Endothelial cell (in vitro differentiated cells): ENCODE measurements at regions not wholly inside any gene's neighbourhood (a gene's known extent, or its start where the extent isn't known, plus 50 kb on each side); places are given as distances from the start of the nearest gene placed in this dataset.

Experiments used
- DNase-seq: peaks from one replicate; pipeline ENCODE4 v3.0.0; 2021; ENCODE audit warnings: low spot score
- H3K27ac Mint-ChIP-seq: one replicate; pipeline ENCODE4 v1.8.0; 2021; ENCODE audit warnings: mixed read lengths, inconsistent platforms; ENCODE audit not compliant: unreplicated experiment
- H3K27me3 Mint-ChIP-seq: one replicate; pipeline ENCODE4 v1.8.0; 2021; ENCODE audit warnings: mild to moderate bottlenecking, moderate library complexity, mixed read lengths, inconsistent platforms; ENCODE audit not compliant: unreplicated experiment
- H3K36me3 Mint-ChIP-seq: one replicate; pipeline ENCODE4 v1.8.0; 2021; ENCODE audit warnings: mild to moderate bottlenecking, low read depth, mixed read lengths, inconsistent platforms; ENCODE audit not compliant: unreplicated experiment
- H3K4me1 Mint-ChIP-seq: one replicate; pipeline ENCODE4 v1.8.0; 2021; ENCODE audit warnings: mild to moderate bottlenecking, mixed read lengths, inconsistent platforms; ENCODE audit not compliant: unreplicated experiment
- H3K4me3 Mint-ChIP-seq: one replicate; pipeline ENCODE4 v1.8.0; 2021; ENCODE audit warnings: mild to moderate bottlenecking, mixed read lengths, inconsistent platforms; ENCODE audit not compliant: unreplicated experiment
- H3K9me3 Mint-ChIP-seq: one replicate; pipeline ENCODE4 v1.8.0; 2021; ENCODE audit warnings: mixed read lengths, inconsistent platforms; ENCODE audit not compliant: unreplicated experiment
- TF ChIP-seq, protein P1 (sequence below): fragments of 200-600 bp; sonication (generic); IDR thresholded peaks from one replicate; pipeline ENCODE4 v1.5.0; 2021; ENCODE audit warnings: antibody characterized with exemption; ENCODE audit not compliant: unreplicated experiment

DNA sequence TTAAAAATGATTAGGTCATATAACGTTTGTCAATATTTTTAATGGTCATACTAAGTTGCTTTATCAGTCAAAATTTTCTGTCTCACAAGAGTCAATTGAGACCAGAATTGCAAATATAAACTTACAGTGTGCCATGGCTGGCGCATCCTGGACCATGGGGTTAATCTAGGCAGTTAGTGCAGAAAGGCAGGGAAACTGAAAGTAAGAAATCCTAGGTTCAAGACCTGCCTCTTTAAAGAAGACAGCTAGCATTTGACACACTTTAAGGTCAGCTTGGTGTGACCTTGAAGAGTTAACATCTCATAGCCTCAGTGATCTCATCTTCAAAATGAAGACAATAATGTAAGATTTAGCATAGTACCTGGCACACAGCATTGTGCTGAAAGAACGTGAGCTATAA is 210.0 kb upstream of the DAB1 start:
- TF ChIP-seq, protein P1, sequence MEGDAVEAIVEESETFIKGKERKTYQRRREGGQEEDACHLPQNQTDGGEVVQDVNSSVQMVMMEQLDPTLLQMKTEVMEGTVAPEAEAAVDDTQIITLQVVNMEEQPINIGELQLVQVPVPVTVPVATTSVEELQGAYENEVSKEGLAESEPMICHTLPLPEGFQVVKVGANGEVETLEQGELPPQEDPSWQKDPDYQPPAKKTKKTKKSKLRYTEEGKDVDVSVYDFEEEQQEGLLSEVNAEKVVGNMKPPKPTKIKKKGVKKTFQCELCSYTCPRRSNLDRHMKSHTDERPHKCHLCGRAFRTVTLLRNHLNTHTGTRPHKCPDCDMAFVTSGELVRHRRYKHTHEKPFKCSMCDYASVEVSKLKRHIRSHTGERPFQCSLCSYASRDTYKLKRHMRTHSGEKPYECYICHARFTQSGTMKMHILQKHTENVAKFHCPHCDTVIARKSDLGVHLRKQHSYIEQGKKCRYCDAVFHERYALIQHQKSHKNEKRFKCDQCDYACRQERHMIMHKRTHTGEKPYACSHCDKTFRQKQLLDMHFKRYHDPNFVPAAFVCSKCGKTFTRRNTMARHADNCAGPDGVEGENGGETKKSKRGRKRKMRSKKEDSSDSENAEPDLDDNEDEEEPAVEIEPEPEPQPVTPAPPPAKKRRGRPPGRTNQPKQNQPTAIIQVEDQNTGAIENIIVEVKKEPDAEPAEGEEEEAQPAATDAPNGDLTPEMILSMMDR, result no peak
- no peak overlapping the region for H3K27ac Mint-ChIP-seq
- no peaks in the 10 kb centered on the region for H3K9me3 Mint-ChIP-seq
- peaks cover 9% of the 10 kb centered on the region for H3K4me1 Mint-ChIP-seq
- no peaks in the 10 kb centered on the region for H3K36me3 Mint-ChIP-seq
- H3K4me3 Mint-ChIP-seq, result no peak overlapping the region
- no peaks in the 10 kb centered on the region for H3K27me3 Mint-ChIP-seq
- no peak for DNase-seq

DNA sequence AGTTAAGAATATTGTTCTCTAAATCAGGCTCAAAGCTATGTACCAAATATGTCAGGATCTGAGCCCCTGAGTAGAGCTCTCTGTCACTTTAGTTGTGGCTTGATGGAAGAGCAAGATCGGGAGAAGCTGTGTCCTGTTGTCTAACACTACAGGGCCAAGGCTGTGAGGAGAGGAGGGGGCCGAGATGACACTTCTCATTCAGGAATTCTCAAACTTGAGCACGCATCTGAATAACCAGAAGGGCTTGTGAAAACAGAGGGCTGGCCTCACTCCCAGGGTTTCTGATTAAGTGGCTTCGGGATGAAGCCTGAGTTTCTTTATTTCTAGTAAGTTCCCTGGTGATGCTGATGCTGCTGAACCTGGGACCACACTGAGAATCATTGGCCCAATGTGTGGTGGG is 209.2 kb upstream of the DAB1 start:
- TF ChIP-seq, protein P1, result no peak
- no peaks in the 10 kb centered on the region for H3K27me3 Mint-ChIP-seq
- peaks cover 9% of the 10 kb centered on the region for H3K4me1 Mint-ChIP-seq
- H3K36me3 Mint-ChIP-seq, result no peaks in the 10 kb centered on the region
- H3K4me3 Mint-ChIP-seq, result no peak overlapping the region
- H3K27ac Mint-ChIP-seq, result no peak overlapping the region
- DNase-seq, result no peak
- no peaks in the 10 kb centered on the region for H3K9me3 Mint-ChIP-seq

DNA sequence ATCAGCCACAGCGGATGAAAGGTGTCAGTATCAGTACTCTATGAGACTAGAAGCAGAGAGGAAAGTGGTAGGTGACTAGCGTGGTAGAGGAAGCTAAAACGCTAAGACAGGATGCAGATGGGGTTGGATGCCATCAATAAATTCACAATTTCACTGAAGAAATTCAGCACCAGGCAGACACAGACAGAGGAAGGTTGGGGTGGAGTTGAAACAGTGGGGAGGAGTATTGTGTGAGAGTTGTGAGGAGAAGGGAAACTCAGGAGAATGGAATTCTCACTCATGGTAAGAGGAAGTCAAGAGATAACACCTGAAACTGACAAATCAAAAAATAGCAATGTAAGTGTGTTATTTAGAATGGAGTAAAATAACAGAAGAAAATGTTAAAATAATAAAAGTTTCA is 208.5 kb upstream of the DAB1 start:
- Mint-ChIP-seq H3K36me3 (no peaks in the 10 kb centered on the region), H3K4me1 (peaks cover 9% of the 10 kb centered on the region), H3K9me3 (no peaks in the 10 kb centered on the region), H3K27ac (no peak overlapping the region), H3K27me3 (no peaks in the 10 kb centered on the region), H3K4me3 (no peak overlapping the region)
- no peak for DNase-seq
- TF ChIP-seq, protein P1, result no peak

DNA sequence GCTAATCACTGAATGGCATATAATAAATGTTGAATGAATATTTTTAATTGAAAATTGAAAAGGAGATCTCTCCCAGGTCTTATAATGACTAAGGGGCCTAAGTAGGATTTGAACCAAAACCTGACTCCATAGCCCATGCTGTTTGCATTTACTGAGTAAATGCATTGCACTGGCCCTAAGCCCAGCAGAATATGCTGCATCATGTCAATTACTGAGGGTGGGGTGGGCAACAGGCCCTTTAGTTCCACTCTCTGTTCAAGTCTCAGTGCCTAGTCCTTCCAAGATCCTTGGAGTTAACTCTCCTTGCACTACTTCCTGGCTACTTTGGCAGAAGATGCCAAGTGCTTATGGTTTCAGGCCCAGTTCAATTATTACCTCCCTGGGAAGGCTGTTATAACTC is 203.8 kb upstream of the DAB1 start:
- Mint-ChIP-seq H3K27me3 (no peaks in the 10 kb centered on the region), H3K9me3 (no peaks in the 10 kb centered on the region), H3K27ac (no peak overlapping the region), H3K4me1 (peaks cover 26% of the 10 kb centered on the region), H3K36me3 (no peaks in the 10 kb centered on the region), H3K4me3 (no peak overlapping the region)
- no peak for DNase-seq
- TF ChIP-seq, protein P1, result no peak

DNA sequence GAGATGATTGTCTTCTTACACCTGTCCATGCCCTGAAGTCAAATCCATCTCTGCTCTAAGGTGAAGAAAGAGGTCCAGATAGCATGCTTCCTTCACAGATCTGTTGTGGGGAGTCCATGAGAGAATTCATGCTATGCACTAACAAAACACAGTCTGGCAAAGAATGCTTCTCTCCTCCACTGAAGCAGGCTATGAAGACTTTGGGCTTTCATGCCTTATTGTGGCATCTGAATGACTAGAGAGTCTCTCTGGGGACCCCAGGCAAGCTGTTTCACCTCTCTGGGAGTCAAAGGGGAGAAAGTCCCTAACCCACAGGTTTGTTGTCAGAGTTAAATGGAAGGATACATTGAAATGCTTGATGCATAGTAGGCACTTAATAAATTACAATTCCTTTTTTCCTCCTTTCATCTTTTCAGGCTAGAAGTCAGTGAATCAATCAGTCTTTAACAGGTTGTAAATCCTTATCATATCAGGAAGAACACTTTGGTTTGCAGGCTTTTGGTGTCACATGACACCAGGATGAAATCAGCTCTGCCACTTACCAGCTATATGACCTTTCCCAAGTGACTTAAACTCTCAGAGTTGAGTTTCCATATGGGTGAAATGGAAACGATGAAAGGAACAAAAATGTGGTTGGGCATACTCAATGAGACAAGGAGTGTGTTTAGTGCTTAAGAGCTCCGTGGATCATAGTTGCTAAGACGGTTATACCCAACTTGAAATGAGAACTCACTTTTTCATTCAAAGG is 200.1 kb upstream of the DAB1 start:
- no peak for DNase-seq
- Mint-ChIP-seq H3K27me3 (no peaks in the 10 kb centered on the region), H3K4me3 (no peak overlapping the region), H3K36me3 (no peaks in the 10 kb centered on the region), H3K27ac (no peak overlapping the region), H3K4me1 (peaks cover 19% of the 10 kb centered on the region), H3K9me3 (no peaks in the 10 kb centered on the region)
- TF ChIP-seq, protein P1, result no peak
